HL-60 (cell line): ENCODE measurements at regions not wholly inside any gene's neighbourhood (a gene's known extent, or its start where the extent isn't known, plus 50 kb on each side); places are given as distances from the start of the nearest gene placed in this dataset.

Source experiments
- DNase-seq, 2 experiments: peaks; one replicate each; pipeline ENCODE4 v3.0.0-alpha.2; 2010 to 2020; ENCODE audit warnings: low read depth in 1 of 2, low spot score in 1 of 2
- H3K27ac ChIP-seq: fragments of 250-450 bp; sonication (Bioruptor Pico); replicated peaks from 2 replicates; pipeline ENCODE4 v1.5.1; 2020; ENCODE audit warnings: mild to moderate bottlenecking, moderate library complexity
- H3K27me3 ChIP-seq: fragments of 250-450 bp; sonication (Bioruptor Pico); 2 replicates; pipeline ENCODE4 v1.5.1; 2021; ENCODE audit warnings: mild to moderate bottlenecking, moderate library complexity; ENCODE audit not compliant: insufficient read depth, poor library complexity, severe bottlenecking
- H3K4me3 ChIP-seq: replicated peaks from 2 replicates; pipeline ENCODE4 v1.5.1; 2011; ENCODE audit warnings: mild to moderate bottlenecking, control low read depth, low read length; ENCODE audit not compliant: insufficient read depth
- GABPA ChIP-seq: IDR thresholded peaks from 2 replicates; pipeline ENCODE4 v1.6.1; 2012; ENCODE audit warnings: low read depth
- POLR2AphosphoS5 ChIP-seq: IDR thresholded peaks from 2 replicates; pipeline ENCODE4 v1.6.1; 2012; ENCODE audit warnings: low read depth
- SPI1 ChIP-seq: IDR thresholded peaks from 2 replicates; pipeline ENCODE4 v1.6.1; 2012; ENCODE audit warnings: low read depth, mild to moderate bottlenecking, borderline replicate concordance
- TF ChIP-seq, protein P1 (sequence below): IDR thresholded peaks from one replicate; pipeline ENCODE4 v1.5.1; 2011; ENCODE audit warnings: low read length, control low read depth, inconsistent platforms; ENCODE audit not compliant: insufficient read depth
- TF ChIP-seq, protein P2 (sequence below): IDR thresholded peaks from 2 replicates; pipeline ENCODE4 v1.6.1; 2012; ENCODE audit warnings: low read depth; ENCODE audit not compliant: insufficient replicate concordance

DNA sequence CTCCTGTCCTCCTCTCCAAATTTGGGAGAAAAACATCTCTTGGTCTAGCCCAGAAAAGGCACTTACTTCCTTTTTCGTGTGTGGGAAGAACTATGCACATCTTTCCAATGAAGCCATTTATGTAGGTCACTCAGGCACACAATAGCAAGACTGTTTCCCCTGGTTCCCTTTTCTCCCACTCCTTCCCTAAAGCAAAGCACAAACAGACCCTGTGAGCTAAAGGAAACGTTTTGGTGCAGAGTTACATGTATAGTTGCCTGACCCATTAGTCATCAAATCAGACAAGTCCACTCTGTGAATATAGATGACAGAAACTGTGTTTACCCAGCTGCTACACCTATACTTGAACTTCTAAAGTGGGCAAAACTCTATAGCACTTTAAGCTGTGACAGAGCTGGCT lies 474.6 kb downstream of the COL12A1 start:
- Histone ChIP-seq H3K27me3 (no peaks in the 10 kb centered on the region), H3K27ac (no peak overlapping the region), H3K4me3 (no peak overlapping the region)
- DNase-seq, result no peak
- no peak for TF ChIP-seq GABPA
- TF ChIP-seq, protein P1, sequence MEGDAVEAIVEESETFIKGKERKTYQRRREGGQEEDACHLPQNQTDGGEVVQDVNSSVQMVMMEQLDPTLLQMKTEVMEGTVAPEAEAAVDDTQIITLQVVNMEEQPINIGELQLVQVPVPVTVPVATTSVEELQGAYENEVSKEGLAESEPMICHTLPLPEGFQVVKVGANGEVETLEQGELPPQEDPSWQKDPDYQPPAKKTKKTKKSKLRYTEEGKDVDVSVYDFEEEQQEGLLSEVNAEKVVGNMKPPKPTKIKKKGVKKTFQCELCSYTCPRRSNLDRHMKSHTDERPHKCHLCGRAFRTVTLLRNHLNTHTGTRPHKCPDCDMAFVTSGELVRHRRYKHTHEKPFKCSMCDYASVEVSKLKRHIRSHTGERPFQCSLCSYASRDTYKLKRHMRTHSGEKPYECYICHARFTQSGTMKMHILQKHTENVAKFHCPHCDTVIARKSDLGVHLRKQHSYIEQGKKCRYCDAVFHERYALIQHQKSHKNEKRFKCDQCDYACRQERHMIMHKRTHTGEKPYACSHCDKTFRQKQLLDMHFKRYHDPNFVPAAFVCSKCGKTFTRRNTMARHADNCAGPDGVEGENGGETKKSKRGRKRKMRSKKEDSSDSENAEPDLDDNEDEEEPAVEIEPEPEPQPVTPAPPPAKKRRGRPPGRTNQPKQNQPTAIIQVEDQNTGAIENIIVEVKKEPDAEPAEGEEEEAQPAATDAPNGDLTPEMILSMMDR, result no peak

DNA sequence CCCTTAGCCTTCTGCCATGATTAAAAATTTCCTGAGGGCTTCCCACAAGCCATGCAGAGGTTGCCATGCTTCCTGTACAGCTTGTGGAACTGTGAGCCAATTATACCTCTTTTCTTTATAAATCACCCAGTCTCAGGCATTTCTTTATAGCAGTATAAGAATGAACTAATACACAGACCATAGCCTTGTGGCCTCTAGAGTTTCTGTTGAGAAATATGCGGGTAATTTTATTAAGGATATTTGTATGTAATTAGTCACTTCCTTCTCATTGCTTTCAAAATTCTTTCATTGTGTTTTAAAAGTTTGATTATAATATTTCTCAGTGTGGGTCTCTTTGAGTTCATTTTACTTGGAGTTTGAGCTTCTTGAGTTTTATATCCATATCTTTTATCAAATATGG lies 484.9 kb downstream of the COL12A1 start:
- TF ChIP-seq POLR2AphosphoS5, result no peak
- TF ChIP-seq, protein P2, sequence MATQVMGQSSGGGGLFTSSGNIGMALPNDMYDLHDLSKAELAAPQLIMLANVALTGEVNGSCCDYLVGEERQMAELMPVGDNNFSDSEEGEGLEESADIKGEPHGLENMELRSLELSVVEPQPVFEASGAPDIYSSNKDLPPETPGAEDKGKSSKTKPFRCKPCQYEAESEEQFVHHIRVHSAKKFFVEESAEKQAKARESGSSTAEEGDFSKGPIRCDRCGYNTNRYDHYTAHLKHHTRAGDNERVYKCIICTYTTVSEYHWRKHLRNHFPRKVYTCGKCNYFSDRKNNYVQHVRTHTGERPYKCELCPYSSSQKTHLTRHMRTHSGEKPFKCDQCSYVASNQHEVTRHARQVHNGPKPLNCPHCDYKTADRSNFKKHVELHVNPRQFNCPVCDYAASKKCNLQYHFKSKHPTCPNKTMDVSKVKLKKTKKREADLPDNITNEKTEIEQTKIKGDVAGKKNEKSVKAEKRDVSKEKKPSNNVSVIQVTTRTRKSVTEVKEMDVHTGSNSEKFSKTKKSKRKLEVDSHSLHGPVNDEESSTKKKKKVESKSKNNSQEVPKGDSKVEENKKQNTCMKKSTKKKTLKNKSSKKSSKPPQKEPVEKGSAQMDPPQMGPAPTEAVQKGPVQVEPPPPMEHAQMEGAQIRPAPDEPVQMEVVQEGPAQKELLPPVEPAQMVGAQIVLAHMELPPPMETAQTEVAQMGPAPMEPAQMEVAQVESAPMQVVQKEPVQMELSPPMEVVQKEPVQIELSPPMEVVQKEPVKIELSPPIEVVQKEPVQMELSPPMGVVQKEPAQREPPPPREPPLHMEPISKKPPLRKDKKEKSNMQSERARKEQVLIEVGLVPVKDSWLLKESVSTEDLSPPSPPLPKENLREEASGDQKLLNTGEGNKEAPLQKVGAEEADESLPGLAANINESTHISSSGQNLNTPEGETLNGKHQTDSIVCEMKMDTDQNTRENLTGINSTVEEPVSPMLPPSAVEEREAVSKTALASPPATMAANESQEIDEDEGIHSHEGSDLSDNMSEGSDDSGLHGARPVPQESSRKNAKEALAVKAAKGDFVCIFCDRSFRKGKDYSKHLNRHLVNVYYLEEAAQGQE, result no peak
- TF ChIP-seq, protein P1, result no peak
- TF ChIP-seq GABPA, result no peak
- TF ChIP-seq SPI1, result no peak
- H3K4me3 ChIP-seq, result no peak overlapping the region
- no peak overlapping the region for H3K27ac ChIP-seq
- DNase-seq, result no peak
- H3K27me3 ChIP-seq, result no peaks in the 10 kb centered on the region

DNA sequence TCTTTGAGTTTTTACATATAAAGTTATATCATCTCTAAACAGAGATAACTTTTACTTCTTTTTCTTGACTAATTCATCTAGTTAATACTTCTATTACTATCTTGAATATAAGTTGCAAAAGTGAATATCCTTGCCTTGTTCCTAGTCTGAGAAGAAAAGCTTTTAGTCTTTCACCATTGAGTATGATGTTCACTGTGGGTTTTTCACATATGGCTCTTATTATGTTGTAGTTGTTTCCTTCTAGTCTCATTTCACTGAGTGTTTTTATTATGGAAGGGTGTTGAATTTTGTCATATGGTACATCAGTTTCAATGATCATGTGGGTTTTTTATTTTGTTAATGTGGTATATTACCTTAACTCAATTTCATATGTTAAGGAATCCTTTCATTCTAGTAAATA lies 488.3 kb downstream of the COL12A1 start:
- Histone ChIP-seq H3K27ac (no peak overlapping the region), H3K4me3 (no peak overlapping the region), H3K27me3 (no peaks in the 10 kb centered on the region)
- DNase-seq, result no peak
- no peak for TF ChIP-seq GABPA
- TF ChIP-seq POLR2AphosphoS5, result no peak
- TF ChIP-seq, protein P1, result no peak
- TF ChIP-seq, protein P2, result no peak
- no peak for TF ChIP-seq SPI1

DNA sequence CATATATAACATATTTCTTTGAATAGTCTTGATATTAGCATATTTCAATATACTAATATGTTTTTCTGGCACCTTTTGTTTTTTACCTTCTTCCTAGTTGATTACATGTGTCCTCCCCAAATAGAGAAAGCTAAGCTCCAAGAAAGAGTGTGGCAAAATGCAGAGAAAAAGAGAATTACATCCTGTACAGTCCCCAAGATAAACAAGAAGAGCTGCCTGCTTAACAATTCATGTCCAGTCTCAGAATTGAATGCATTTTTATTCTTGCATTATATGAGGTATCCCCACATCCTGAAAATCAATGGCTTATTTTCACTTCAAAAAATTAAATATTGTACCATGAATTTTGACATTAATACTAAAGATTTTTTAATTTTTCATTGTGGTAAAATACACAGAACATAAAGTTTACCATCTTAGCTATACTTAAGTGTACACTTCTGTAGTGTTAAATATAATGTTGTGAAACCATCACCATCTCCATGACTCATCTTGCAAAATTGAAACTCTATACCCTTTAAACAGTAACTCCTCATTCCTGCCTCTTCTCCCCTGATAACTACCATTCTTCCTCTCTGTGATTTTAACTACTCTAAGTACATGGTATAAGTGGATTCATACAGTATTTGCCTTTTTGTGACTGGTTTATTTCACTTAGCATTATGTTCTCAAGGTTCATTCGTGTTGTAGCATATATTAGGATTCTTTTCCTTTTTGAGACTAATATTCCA lies 490.3 kb downstream of the COL12A1 start:
- H3K4me3 ChIP-seq, result no peak overlapping the region
- no peak overlapping the region for H3K27ac ChIP-seq
- no peak for DNase-seq
- no peaks in the 10 kb centered on the region for H3K27me3 ChIP-seq
- TF ChIP-seq GABPA, result no peak
- no peak for TF ChIP-seq SPI1
